HCEC 1CT (cell line): ENCODE measurements at regions not wholly inside any gene's neighbourhood (a gene's known extent, or its start where the extent isn't known, plus 50 kb on each side); places are given as distances from the start of the nearest gene placed in this dataset.

Experiments used
- DNase-seq: peaks from one replicate; pipeline ENCODE4 v3.0.0-alpha.2; 2017

GRCh38 chr6:40906759-40907158 lies 132.3 kb downstream of the UNC5CL start:
- no peak for DNase-seq

DNA sequence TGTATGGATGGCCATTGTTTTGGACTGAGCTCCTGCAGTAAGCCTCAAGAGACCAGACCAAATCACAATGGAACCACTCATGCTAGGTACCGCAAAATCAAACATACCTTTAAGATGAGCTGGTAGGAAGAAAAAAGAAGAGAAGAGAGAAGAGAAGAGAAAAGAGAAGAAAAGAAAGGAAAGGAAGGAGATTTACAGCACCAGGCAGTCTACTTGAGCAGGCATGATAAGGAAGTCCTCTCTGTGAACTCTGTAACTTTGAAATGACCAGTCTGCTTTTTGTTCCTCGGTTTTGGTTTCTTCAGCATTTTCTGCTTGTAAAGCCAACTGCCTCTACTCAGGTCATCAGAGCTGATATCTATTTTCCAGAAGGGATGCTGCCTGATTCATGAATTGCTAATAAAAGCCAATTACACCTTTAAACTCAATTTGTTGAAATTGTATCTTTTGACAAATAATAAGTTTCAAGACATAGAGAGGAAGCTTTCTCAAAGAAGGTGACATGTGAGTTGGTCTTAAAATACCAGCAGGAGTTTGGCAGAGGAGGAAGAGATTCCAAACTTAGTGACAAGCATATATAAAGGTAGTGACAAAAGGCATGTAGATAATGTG lies 134.3 kb downstream of the UNC5CL start:
- DNase-seq, result no peak

DNA sequence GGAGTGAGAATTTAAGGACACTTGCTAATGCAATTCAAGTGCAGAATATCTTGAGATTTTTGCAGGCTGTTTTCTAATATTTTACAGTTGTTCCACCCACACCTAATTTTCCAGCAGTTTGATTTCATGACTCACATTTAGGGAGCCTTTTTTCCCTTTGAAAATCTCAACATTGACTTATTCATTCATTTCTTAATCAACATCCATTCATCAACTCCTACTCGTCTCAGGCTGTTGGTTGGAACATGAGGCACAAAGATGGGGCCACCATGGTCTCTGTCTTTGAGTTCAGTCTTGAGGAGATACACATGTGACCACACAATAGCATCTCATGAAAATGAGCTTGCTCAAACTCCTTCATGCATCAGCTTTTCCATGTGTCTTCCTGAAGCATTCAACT lies 135.6 kb downstream of the UNC5CL start:
- DNase-seq, result no peak

GRCh38 chr6:40901322-40902055 lies 137.5 kb downstream of the UNC5CL start:
- no peak for DNase-seq

DNA sequence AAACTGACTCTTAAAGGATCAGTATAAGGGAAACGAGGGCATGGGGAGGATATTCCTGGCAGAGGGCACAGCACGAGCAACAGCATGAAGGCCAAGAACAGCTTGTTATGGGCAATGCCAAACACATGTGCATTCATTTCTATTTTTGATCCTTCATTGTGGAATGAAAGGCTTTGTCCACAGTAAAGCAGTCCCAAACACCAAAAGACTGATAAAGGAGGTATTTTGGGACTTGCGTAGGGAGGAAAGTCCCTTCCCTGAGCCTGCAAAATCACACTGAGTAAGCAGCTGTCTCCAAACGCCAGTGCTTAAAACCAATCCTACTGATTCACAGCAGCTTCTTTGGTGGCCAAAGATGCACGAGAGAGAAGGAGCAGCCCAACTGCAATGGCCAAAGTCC lies 138.2 kb downstream of the UNC5CL start:
- DNase-seq, result no peak

DNA sequence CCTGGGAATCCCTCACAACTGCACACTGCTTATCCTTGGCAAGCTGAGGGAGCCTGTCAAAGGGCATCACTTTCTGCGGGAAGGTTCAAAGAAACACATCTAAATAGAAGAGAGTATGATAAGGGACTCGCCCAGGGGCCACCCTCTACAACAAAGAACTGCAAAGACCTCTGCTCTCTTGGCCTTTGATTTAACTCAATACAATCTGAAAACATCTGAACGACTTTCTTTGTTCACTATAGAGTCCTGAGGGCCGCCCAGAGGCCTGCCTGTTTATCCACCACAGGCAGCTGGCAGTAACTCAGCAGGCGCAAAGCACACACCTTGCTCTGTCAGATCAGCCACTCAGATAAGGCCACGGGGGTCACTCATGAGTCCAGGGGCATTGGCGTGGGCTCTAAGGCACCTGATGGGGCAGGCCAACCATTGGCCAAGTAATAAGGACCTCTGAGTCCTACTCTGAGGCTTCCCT lies 139.3 kb downstream of the UNC5CL start:
- no peak for DNase-seq

DNA sequence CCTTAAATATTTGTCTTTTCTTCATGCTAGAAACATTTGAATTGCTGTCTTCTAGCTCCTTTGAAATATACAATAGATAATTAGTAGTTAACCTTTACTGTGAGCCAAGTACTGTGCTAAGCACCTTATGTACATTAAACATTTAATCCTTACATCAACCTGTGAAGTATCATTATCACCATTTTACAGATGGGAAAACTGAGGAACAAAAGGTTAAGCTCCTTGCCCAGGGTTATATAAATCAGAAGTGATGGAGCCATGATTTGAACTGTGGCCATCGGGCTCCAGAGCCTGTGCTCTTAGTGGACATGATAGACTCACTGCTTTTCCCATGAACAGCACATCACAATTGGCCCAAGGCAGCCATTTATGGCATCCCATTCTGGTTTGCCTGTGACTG lies 140.9 kb downstream of the UNC5CL start:
- no peak for DNase-seq

- DNase-seq, result no peak
These were observed 141.5 kb downstream of the UNC5CL start for GRCh38 chr6:40897390-40898003.

DNA sequence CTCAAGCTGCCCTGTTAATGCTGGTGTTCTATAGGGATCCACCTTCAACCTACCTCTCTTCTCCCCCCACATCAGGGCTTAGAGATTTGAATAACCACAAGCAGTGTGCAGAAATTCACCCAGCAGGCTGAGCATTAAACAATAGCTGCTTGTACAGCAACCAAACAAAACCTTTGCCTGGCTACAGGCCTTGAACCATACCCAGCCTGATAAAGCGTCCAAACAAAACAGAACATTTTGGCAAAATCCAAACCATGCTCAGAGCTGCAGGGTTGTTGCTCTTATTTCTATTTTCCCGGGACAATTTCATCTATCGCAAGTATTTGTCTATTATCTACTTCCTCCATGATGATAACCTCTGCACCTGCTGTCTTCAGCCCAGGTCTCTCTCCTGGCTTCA lies 142.3 kb downstream of the UNC5CL start:
- no peak for DNase-seq

- no peak for DNase-seq
These were observed 143.8 kb downstream of the UNC5CL start for GRCh38 chr6:40894962-40895799.

GRCh38 chr6:40893021-40893420 lies 146.0 kb downstream of the UNC5CL start:
- no peak for DNase-seq

DNA sequence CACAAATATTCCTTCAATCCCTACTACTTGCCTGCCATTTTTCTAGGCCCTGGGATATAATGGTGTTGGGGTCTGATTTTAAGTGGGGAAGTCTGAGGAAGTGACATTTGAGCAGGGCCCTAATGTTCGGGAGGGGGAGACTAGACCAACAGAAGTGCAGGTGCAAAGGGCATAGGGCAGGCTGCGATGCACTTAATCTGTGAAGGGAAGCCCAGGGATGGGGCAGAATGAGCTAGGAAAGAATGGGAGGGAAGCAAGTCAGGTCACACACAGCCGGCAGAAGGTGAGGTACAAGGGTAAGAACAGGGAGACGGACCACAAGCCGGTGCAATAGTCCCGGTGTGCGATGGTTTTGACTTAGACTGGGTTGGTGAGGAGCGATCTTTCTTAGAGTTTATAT lies 146.8 kb downstream of the UNC5CL start:
- no peak for DNase-seq

DNA sequence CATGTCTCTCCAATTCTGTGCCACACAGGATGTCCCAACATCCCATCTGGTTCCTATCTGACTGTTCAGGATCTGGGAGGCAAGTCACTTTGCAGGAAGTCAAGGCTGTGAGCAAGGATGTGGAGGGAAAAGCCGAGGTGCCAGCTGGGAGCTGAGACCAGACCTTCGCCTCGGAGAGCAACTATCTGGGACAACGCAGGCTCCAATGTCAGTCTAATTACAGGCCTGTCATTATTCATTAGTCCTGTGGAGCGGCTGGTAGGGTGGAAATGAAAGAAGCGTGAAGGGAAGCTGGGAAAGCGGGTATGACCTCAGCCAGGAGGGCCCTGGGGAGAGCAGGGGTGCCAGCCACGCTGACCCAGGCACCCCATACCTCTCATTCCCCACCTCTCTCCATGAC lies 147.3 kb downstream of the UNC5CL start:
- no peak for DNase-seq

DNA sequence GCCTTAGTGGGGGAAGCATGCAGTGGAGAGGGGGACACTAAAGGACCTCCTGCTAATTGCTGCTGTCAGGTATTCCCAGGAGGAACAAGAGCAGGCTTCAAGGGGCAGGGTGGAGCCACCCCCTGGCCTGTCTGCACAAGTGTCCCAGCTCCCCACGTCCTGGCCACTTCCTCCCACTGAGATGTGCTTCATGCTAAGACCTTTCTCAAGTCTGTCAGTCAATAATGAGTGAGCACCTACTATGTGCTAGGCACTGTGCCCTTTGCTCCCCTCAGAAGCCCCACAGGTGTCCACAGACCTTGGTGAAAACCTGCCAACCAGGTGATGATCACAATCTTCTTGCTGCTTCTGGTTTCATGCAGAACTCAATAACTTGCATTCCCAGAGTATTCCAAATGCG lies 147.9 kb downstream of the UNC5CL start:
- no peak for DNase-seq

- DNase-seq, result no peak
These were observed 149.7 kb downstream of the UNC5CL start for GRCh38 chr6:40889137-40889832.

DNA sequence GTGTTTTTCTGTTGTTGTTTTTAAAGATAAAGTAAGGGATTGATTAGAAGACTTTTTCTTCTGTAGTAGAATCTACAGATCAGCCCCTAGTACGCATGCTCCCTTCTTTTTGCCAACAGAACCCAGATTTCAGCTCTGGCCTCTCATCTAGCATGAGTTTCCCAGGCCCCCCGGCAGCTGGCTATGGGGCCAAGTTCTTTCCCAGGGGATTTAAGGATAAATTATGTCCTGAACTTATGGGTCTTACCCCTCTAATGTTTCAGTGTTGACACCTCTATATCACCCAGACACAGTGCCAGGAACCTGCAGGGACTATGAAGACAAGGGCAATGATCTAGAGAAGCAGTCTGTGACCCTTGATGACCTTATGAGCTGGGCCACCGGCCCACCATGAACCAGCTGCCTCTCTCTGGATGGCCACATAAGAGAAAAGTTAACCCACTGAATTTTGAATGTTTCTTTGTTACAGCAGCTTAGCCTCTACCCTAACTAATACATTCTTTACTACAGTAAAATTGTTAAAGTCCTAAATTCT lies 150.5 kb downstream of the UNC5CL start:
- no peak for DNase-seq

- DNase-seq, result no peak
These were observed 151.2 kb downstream of the UNC5CL start for GRCh38 chr6:40887792-40888340.

GRCh38 chr6:40887079-40887791 lies 151.8 kb downstream of the UNC5CL start:
- no peak for DNase-seq

GRCh38 chr6:40885139-40885774 lies 153.8 kb downstream of the UNC5CL start:
- no peak for DNase-seq

GRCh38 chr6:40882323-40882997 lies 156.6 kb downstream of the UNC5CL start:
- no peak for DNase-seq
